Ureter (tissue), 1 donor: ENCODE measurements at regions not wholly inside any gene's neighbourhood (a gene's known extent, or its start where the extent isn't known, plus 50 kb on each side); places are given as distances from the start of the nearest gene placed in this dataset.

ENCODE experiments used
- DNase-seq: peaks from one replicate; pipeline ENCODE4 v3.0.0-alpha.2; 2020; ENCODE audit warnings: low spot score
- donor health status: DM: yes; HTN: yes; CAD: no.

DNA sequence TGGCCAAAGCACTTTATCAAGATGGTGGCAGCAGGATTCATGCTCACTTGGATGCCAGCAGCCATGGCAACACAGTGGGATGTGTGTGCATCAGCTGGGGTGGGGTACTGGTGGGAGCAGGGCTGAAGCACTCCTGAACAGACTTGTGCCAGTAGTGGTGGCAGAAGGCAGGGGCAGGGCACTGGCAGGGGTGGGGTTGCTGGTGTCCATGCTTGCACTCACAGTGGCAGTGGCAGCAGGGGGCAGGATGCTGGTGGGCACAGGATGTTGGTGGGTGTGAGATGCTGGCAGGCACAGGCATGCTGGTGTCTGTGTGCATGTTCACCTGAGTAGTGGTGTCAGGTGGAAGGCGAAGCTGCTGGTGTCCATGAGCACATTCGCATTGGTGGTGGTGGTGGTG lies 161.0 kb upstream of the PMFBP1 start:
- DNase-seq, result no peak

DNA sequence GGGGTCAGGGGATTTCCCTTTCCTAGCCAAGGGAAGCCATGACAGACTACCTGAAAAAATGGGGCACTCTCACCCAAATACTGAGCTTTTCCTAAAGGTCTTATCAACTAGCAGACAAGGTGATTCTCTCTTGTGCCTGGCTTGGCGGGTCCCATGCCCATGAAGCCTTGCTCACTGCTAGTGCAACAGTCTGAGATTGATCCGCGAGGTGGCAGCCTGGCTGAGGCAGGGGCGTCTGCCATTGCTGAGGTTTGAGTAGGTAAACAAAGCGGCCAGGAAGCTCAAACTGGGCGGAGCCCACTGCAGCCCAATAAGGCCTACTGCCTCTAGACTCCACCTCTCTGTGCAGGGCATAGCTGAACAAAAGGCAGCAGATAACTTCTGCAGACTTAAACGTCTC lies 152.6 kb upstream of the PMFBP1 start:
- DNase-seq, result no peak

DNA sequence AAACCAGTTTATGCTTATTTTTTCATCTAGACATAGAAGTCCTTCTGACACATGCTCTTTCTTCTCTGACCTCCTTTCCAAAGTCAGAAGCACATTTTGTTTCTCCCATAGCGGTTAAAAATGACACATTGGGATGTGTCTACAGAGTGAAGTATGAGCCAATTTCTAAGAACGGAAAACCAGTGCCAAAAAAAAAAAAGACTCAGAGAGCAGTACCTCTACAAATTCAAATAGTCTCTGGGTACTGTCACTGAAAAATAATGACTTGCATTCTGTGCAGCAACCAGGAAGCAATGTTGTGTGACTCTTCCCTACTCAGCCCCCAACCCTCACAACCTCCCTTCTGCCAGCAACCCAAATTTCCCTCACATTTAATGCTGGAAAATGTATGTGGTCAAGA lies 145.5 kb upstream of the PMFBP1 start:
- no peak for DNase-seq

DNA sequence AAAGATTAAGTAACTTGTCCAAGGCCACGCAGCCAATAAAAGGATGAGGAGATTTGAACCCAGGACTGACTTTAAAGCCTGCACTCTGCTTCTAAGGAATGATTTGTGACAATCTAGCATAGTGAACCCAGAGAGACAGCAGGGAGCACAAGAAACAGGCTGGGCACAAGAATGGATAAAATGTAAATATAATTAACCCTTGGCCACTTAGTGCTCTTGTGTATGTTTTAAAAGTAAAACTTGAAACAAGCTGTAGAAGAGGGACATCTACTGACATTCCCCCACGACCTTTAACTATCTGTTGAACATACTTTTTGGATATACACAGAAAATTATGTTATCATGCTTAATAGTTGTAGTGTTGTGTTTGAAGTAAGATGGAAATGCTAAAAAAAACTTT lies 141.9 kb upstream of the PMFBP1 start:
- no peak for DNase-seq

- DNase-seq, result no peak
Measured at GRCh38 chr16:72312828-72313227, 140.9 kb upstream of the PMFBP1 start.

GRCh38 chr16:72311426-72311825 lies 139.5 kb upstream of the PMFBP1 start:
- no peak for DNase-seq

DNA sequence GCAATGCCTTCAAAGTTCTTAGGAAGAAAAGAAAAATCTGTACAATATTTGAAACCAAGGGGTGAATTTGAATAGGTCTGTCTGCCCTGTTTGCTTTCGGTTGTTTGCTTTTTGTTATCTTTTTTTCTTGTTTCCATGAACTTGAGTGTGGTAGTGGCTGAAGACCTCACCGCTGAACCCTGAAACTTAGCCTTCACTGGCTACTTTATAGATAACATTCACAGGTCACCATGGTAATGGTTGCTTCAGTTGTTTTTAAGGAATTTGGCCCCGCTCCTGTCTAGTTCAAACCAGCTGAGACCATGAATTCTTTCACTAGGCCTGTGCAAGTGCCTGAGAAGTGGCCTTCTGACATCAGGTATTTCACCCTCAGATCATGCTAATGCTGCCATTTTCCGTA lies 137.0 kb upstream of the PMFBP1 start:
- DNase-seq, result no peak

GRCh38 chr16:72308396-72308795 lies 136.4 kb upstream of the PMFBP1 start:
- DNase-seq, result no peak

GRCh38 chr16:72302332-72302731 lies 130.4 kb upstream of the PMFBP1 start:
- no peak for DNase-seq

- no peak for DNase-seq
Measured at GRCh38 chr16:72301523-72302236, 129.7 kb upstream of the PMFBP1 start.

DNA sequence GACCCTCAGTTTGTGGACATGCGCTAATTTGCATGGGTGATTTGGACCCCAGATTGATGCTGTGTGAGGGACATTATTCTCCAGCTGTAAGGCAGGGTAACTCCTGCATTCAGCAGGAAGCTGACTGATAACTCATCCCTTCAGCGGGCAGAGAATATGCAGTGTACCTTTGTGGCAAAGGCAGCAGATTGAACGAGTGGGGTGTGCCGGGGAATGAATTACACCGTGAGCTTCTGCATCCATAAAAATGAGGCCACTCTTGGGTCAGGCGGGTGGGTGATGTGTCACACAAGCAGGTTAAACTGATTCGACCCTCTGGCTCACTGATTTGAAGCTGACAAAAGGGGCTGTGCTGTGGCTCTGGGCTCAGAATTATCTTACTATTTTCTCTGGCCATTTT lies 128.9 kb upstream of the PMFBP1 start:
- DNase-seq, result no peak

DNA sequence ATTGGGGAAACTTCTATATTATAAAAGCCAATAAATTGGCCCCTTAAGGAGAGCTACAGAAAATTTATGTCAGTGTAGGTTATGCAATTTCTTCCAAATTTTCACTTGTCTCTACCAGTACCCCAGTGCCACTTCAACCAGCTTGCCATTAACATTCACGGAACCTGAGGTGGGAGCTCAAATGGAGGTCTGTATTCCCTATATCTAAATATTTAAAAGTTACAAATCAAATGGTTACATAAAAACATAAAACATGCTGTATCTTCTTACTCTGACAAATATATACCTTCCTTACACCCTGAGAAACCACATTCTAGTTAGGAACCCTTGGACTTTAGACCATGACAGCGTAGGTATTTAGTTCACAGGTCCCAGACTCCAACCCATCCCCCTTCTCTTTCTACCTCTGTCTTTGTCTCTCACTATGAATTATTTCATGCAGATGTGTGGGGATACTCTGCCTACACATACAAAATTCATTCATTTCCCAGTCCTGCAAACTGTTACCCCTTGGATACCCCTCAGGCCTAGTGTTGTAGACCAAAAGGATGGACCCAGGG lies 127.8 kb upstream of the PMFBP1 start:
- DNase-seq, result no peak

- no peak for DNase-seq
Measured at GRCh38 chr16:72298961-72299360, 127.0 kb upstream of the PMFBP1 start.

DNA sequence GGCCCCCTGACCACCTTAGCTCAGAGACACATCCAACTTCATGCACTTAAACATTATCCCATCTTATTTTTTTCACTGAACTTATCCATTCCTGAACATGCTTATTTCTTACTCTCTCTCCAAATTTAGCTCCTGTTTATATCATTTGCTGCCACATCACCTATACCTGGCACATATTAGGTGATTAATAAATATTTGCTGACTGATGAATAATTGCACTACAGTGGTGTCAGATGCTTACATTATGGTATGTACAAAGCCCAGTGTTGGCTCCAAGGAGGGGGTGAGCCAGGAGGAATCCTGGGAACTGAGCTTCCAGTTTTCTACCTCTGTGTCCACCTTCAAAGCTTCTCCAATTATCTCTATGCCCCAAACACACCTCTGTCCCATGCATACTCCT lies 124.0 kb upstream of the PMFBP1 start:
- DNase-seq, result no peak

DNA sequence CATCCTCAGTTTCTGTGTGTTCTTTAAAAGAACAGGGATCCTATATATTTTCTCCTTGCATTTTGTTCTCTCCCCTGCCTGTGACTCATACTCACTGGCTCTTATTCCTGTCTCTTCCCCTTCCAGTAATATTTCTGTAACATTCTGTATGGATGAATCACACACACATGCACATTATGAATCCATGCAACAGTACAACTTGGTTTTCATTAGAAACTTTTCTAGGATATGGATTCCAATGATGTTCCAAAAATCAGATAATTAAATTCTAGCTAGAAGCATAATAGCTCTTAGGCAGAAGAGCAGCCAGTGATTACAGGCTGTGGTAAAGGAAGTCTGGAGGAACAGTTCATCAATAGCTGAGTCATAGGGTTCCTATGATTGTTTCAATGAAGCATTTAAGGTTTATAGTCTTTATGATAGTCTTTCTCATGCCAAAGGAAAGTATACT lies 119.6 kb upstream of the PMFBP1 start:
- no peak for DNase-seq

DNA sequence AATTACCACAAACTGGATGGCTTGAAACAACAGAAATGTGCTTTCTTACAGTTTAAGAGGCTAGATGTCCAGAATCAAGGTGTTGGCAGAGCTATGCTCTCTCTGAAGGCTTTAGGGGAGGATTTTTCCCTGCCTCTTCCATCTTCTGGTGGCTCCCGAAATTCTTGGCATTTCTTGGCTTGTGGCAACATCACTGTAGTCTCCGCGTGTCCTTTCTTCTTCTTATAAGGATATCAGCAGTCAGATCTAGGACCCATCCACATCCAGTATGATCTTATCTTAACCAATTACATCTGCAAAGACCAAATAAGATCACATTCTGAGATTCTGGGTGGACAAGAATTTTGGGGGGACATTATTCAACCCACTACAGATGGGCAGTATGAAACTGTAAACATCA lies 119.2 kb upstream of the PMFBP1 start:
- no peak for DNase-seq

DNA sequence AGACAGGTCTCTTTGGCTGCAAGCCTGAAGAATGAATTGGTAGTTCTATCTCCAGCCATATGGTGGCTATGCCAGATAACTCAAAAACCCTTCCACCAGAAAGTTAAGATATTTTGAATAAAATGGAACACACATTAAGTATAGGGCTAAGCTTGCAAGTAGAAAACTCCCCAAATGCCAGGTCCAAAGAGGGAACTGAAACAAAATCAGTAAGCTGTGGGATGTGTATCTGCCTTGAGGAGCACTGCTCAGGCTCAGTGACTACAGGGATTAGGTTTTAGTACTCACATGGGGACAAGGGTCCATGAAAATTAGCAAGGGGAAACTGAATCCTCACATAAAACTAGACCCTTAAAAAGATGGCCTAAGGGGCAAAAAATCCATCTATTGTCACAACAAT lies 115.7 kb upstream of the PMFBP1 start:
- DNase-seq, result no peak

GRCh38 chr16:72286936-72287620 lies 115.1 kb upstream of the PMFBP1 start:
- DNase-seq, result no peak

GRCh38 chr16:72285728-72286127 lies 113.8 kb upstream of the PMFBP1 start:
- no peak for DNase-seq

DNA sequence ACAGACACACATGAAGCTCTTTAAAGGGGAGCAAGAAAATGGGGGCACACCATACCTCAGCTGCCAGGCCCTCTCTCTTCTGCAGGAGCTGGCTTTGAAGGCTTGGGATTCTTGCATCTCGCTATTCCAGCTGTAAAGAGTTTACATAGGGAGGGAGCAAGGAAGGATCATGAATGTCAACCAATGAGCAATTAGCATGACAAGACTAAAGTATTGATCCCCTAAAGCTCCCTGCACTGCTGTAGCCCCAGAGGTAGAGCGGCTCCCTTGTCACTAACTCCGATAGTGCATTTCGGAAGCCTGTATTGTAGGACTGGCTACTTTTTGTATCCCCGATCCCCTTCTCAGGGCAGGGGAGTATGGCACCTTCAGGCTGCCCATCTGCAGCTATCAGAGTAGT lies 113.4 kb upstream of the PMFBP1 start:
- DNase-seq, result no peak

- DNase-seq, result no peak
Measured at GRCh38 chr16:72284042-72284789, 112.3 kb upstream of the PMFBP1 start.

DNA sequence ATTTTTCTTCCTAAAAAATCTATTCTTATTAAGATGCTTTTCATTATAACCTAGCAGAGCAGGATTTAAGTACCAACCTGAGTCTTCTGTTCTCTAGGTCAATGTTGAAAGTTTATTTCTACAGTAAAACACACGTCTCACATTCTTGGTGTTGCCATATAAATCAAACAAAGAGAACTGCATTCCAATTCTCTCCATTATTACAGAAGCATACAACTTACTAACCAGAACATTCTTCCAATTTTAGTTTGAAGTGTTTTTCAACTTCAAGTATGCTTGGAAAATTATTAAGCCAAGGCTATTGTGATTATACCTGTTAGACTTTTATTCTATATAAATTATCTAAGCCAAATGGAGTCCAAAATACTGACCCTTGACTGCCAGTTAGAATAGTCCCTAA lies 110.4 kb upstream of the PMFBP1 start:
- DNase-seq, result no peak

DNA sequence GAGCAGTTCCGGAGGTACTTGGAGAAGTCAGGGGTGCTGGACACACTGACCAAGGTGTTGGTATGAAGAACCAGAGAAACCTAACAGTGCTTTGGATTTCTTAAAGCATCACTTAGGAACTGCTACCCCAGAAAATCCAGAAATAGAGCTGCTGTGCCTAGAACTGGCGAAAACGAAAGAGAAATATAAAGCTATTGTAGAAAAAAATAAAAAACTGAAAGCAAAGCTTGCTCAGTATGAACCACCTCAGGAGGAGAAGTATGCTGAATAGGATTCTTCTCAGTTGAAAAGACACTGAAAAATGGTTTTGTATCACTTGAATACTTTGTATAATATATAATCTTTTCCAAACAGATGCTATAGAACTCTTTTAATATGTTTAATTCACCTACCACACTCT lies 106.3 kb upstream of the PMFBP1 start:
- no peak for DNase-seq
